ENCODE measurements at regions not wholly inside any gene's neighbourhood (a gene's known extent, or its start where the extent isn't known, plus 50 kb on each side); places are given as distances from the start of the nearest gene placed in this dataset.
A peak's percentile ranks its signal among the peaks of the same experiment; 100 is the strongest.

DNA sequence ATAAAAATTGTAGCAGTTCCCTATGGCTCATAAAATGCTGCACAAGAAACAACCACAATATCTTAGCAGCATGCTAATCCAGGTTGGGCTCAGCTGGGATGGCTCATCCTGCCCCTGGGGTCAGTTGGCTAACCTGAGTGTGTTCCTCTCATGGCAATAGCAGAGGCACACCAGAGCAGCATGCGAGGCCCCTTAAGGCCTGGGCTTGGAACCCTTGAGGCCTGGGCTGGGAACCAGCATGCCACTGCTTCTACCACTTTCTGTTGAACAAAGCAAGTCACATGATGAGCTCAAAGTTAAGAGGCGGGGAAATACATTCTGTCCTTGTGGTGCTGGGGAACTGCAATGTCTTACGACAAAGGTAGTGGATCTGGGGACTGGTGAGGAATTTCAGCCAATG is 154.4 kb upstream of the FOXF1 start:
- DNase-seq: peak; percentile 63

DNA sequence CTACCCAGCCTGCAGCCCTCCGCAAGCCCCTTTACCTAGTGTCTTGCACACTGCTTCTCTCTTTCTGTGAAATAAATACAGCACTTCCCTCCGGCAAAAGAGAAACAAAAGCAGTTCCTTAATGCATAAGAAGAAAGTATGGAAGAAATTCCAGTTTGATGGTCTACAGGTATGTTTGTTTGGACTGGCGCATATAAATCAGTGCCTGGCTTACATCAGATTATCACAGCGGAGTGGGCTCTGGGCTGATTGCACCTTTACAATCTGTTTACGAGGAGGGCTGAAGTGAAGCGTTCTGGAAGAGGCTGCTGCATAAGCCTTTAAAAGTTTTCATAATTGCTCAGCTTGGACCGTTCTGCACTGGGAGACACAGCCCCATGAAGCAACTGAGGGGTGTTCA is 153.5 kb upstream of the FOXF1 start:
- no peak for DNase-seq

DNA sequence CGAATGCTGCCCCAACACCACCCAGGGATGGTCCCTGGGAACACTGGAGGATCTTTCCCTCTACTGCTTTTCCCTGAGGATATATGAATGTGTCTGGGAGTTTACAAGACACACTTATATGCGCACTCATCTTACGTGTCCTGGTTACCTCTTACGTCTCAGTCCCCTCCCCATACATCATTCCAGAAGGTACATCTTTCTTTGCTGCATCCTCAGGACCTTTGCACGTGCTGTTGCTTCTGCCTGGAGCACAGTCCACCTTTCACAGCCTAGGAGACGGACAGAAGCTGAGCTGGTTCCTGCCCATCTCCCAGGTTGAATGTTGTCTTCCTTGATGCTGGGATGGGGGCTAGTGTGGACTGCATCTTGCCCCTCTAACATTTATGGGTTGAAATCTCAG is 153.0 kb upstream of the FOXF1 start:
- no peak for DNase-seq

DNA sequence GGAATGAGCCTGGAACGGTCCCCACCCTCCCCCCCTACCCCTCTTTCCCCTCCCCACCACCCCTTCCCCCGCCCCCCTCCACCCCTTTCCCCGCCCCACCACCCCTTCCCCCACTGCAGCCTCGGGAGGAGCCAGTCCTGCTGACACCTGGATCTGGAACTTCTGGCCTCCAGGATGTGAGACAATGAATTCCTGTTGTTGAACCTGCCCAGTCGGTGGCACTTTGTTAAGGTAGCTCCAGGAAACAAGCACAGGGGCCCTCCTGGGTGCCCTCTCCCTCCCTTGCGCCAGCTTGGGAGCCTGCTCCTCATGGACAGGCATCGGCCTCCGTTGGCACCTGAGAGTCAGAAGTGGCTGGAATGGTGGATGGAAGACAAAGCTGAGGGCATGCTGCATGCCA is 152.4 kb upstream of the FOXF1 start:
- no peak for DNase-seq

DNA sequence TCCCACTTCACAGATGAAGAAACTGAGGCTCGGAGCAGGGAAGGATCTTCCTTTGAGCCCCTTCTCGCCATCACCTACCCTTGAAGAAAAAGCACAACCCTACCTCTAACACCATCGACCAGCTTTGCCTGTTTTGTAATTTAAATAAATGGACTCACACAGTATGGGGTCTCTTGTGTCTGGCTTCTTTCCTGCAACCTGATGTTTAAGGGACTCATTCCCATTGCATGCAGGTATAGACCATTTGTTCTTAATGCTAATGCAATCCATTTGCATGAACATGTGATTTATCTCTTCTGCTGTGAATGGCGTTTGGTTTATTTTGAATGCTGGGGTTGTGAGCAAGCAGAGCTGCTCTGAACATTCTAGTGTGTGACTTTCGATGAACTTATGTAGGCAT is 150.8 kb upstream of the FOXF1 start:
- DNase-seq: no peak

DNA sequence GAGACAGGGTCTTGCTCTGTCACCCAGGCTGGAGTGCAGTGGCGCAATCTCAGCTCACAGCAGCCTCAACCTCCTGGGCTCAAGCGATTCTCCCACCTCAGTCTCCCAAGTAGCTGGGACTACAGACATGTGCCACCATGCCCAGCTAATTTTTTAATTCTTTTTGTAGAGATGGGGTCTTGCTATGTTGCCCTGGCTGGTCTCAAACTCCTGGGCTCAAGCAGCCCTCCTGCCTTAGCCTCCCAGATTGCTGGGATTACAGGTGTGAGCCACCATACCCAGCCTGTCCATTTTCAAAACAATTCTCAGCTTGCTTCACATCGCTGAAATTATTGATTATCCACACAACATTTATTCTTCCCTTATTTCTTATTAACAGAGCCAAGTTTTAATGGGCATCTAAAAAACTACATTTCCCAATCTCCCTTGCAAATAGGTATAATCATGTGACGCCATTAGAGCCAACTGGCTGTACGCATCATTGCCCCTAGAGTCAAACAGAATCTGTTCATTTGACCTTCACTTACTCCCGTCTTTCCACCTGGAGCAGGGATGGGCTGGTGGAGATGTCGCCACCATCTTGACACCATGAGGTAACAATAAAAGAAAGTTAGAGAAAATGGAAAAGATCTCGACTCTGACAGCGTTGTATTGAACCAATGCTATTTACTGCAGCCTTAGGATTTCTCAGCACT is 148.0 kb upstream of the FOXF1 start:
- peak; percentile 14 for DNase-seq

DNA sequence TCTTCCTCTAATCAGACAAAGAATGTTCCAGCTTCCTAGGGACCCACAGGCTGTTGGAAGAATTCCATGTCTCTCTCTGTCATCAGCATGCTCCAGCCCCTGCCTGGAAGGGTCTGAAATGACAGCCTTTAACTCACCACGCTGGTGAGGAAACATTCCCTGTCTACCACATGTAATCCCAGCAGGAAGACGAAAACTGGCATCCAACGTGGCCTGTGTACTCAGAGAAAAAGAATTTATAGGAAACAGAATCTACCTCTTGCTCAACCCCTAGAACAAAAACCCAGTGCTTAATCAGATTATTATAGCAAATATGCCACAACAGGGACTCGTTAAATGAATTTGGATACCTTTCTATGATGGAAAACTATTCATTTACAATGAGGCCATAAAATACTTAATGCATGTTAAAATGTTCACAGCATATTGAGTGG is 147.3 kb upstream of the FOXF1 start:
- DNase-seq: peak; percentile 96

DNA sequence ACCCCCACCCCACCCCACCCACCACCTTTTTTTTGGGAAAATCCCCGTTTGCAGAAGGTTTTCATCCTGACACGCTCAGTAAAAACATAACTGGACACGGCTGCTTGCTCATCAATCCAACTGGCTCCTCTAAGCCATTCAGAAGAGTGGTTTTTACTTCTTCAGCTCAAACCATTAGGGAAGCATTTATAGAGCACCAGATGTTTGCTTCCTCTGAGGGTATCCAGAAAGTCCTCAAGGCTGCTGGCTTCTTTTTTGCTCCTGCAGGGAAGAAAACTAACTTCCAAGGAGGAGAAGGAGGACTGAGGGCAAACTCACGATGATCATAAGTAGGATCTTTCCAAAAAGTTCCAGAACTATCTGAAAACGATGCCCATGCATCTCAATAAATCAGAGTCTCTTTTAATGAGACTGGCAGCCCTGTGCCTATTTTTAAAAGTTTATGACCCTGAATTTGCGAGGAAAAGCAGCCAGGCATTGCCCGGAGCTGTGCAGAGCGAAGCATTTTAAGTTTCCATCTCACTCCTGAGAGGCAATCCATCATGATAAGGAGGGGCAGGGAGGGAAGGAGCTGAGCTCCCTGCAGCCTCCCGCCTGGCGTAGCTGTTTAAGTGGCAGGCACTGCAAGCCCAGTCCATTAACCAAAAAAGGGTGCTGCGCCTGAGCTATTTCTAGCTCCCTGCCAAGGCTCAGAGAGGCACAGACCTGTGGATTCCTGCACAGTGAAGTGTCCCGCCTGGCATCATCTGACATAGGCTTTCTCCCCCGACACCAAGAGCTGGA is 146.3 kb upstream of the FOXF1 start:
- DNase-seq: peak; percentile 0

DNA sequence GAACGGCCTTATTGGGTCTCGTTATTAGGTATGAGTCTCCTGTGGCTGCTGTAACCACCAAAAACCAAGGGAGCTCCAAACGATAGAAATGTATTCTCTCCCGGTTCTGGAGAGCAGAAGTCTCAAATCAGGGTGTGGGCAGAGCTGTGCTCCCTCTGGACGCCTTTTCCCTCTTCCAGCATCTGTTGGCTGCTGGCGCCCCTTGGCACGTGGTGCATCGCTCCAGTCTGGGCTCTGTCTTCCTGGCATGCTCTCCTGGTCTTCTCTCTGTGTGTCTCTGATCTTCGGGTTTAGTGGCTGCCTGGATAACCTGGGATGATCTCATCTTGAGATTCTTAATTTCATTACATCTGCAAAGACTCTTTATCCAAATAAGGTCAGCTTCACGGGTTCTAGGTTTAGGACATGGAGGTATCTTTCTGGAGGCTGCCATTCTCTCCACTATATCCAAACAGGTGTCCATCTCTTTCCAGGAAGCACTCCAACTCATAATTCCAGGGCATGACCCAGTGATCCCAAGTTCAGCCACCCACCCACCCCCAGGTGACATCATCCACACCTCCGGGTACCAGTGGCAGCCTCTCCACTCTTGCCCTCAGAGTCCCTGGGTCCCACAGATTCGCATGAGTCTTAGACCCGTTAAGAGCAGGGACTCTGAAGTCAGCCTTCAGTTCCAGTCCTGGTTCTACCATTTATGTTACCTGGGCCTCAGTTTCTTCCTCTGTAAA is 145.5 kb upstream of the FOXF1 start:
- DNase-seq: peak; percentile 0

DNA sequence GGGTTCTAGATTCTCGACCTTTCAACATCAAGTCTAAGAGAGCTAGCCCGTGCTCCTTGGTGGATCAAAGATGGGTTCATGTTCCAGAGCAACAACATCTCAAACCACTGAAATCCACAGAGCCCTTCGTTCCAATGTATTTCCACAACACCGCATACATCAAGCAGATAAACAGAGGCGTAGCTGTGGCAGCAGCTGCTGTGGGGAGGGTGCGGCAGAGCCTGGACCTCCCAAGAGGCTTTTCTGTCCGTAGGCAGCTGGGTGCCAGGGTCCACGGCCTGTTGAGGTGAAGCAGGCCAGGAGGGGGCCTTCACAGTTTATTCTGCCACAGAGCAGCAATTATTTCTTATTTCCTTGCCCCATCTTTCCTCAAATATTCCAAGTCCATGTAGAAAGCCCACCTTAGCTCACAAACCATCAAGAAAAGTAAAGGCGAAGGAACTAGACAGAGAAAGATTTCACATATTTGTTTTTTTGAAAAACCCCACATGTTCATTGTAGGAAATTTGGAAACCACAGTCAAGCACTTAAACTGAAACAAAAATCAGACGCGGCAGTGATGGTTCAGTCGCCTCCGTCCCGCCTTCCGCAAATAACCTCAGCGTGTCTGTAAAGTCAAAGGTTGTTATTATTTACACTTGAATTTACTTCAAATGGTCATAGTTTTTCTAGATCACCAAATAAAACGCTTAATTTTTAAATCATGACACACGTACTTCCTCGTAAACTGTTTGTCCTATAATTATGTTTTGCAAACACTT is 144.6 kb upstream of the FOXF1 start:
- peak; percentile 17 for DNase-seq

DNA sequence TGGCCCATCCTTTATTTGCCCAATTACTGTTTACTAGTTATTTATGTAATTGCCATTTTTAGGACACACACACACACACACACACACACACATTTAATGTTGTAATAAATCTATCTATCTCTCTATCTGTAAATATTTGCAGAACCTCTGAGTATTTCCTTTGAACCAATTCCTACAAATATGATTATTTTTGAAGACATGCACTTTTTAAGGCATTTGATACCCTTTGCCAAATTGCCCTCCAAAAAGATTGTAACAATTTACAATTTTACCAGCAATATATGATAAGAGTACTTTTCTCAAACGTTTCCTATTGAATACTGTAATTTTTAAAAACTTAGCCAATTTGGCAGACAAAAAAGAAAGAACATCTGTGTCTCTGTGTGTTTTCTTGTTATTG is 143.8 kb upstream of the FOXF1 start:
- DNase-seq: no peak

DNA sequence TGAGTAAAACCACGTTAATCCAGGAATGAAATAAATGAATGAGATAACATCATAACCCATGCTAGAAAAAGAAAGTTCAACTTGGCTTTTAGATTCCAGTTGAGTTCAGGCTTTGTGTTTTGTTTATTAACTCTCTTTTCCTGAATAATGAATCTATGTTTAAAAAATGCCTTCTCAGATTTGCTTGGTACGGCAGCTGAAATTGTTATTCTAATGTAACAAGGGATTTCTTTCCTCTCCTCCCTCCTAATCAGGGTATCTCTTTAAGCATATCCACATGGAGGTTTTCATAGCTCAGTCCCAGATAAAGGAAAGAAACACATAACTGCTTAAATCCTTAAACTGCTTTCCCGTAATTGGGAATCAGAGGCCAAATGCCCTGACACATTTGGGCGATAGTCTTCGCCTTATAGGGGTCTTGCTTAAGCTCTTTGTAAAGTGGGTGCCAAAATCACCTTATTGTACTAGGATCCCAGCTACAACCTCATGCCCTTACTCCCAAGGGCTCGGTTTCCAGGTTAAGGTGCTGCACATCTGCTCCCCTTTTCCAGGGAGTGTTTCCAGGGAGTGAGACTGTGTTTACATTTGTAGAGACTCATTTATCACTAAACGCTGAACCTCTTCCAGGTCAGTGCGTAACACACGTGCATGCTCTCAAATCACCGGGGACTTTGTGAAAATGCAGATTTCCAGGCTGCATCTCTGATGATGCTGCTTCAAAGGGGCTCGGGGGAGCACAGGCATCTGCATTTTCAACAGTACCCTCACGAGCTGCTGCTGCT is 142.8 kb upstream of the FOXF1 start:
- DNase-seq: no peak

DNA sequence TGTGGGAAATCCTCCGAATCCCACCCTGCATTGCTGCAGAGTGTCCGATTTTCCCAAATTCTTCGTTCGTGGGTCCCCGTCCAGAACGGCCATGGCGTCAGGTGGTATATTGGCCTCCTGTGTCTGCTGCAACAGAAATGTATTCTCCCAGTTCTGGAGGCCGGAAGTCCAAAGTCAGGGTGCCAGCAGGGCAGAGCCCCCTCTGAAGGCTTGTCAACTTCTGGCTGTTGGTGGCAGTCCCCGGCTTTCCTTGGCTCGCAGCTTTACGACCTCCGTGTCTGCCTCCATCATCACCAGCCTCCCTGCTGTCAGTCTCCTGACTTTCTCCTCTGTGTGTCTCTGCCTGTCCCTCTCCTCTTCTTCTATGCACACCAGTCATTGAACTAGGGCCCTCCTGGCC is 142.1 kb upstream of the FOXF1 start:
- no peak for DNase-seq

DNA sequence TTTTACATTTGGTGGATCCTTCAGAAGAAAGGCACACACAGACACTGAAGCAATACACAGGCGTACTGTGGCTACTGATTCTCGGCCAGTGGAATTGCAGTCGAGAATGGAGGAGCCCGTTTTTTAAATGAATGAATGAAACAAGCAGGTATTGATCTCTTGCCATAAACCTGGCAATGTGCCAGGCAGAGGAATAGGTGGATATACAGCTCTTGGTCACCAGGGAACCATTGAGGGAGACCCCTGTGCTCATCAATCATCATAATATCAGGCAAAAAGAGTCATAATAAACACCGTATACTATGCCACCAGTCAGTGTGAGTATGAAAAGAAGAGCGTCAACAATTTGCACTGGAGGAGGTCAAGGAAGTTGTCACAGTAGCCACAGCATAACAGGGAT is 140.3 kb upstream of the FOXF1 start:
- no peak for DNase-seq

DNA sequence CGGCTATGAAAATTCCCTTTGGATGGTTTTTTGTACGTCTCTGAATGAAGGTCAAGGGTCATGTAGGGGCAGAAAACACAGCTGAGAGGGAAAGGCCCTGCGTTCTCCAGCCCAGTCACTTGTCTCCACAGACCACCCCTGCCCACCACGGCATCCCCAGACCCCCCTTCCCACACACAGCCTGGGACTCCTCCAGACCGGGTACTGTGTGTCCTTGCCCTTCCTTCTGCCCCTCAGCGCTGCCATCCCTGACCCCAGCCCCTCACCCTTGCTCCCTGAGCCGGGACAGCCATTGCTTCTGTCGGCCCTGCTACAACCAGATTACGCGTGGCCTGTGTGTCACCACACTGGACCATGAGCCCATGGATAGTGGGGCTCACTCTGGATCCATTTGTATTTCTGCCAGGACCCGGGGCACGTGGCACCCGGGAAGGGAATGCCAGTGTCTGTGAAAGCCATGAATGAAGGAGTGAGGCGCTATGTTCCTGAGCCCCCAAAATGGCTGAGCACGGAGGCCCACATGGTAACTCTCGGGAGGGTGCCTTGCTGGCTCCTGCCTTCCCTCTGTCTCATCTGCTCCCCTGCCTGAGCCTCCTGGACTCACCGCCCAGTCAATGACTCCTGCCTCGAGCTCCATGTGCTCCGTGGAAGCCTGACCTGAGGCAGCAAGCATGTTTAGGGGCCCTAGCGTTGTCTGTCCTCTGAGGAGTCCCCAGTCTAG is 139.1 kb upstream of the FOXF1 start:
- no peak for DNase-seq

DNA sequence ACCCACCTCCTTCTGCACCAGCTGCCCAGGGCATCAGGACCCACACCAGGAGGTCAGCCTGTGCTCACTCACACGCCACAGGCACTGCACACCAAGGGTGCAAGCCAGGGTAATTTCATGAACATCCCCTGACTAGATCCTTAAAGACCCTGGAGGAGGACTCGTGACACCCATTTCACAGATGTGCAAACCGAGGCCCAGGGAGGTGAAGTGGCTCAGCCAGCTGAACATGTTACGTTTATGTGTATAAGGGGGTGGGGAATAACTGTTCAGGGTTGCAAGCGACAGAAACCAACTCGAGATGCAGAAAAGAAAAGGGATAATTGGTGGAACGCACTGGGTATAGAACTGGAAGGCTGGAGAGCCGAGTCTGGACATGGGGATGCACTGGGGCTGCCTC is 138.1 kb upstream of the FOXF1 start:
- no peak for DNase-seq

DNA sequence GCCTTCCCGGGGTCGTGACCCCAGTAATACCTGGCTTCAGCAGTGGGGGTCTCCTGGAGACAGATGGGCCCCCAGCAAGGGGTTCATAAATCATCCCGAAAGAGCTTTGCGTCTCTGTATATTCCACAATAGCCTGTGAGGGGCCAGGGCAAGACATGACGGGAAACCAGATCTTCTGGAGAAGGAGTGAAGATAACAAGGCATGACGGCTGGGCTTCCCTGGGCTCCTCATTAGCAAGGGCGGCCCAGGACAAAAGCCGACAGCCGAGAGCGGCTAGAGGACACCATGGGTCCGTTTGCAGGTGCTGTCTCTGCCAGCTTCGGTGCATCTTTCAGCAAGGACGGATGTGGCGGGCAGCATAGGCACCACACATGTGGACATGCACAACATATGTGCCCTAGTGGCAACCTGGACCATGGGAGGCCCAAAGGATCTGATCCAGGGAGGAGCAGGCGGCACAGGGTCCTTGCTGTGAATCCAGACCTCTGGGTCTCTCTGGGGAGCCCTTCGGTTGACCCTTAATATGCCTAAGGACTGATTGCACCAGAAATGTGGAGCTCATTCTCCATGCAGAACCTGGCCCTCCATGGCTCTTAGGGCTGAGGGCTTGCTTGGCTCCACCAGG is 136.9 kb upstream of the FOXF1 start:
- no peak for DNase-seq

DNA sequence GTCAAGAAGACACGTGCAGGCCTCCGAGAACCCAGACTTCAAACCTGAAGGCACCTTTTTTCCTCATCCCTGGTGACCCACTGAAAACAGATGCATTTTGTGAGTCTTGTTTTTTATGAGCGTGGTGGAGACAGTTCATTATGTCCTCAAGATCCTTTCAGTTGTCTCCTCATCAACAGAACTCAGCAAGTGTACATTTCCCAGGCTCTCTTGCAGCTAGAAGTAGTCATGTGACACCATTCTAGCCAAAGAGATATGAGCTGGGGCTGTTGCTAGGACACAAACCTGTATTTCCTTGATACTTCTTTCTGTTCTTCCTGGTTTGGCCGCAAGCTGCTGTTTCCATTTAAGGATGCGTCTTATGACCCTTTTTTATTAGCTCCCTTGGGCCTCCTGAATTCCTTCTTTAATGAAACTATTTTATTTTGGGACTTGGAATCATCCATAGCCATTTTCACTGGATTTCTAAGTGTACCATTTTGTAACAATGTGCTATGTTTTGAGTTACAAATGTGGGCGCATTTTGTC is 135.7 kb upstream of the FOXF1 start:
- DNase-seq: no peak

DNA sequence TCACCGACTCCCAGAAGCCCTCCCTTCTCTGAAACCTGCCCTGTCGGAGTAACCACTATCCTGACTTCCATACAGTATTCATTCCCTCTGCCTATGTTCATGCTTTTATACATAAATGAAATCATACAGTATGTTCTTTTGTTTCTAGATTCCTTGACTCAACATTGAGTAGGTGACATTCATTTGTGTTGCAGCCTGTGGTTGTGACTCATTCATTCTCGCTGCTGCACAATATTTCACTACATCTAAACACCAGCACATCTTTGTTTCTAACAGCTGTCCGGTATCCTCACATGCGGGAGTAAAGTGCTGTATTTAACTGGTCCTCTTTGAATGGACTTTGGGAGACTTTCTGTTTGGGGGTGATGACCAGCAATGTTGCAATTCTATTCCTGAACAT is 135.0 kb upstream of the FOXF1 start:
- peak; percentile 94 for DNase-seq

DNA sequence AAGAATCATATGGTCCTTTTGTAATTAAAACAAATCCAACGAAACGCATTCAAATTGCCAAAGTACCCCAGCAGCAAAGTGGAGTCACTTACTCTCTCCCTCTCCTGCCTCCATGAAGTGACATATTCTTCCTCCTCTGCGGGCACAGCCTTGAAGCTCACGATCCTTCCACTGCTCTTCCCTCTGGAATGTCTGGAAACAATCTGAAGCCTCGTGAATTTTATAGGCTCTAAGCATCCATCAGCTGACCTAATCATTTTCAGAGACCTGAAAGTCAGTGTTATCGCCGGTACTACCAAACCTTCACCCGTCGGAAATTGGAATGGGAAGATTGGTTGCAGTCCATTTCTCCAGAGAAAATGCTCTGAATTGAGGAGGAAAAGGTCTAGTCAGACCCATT is 134.5 kb upstream of the FOXF1 start:
- no peak for DNase-seq

DNA sequence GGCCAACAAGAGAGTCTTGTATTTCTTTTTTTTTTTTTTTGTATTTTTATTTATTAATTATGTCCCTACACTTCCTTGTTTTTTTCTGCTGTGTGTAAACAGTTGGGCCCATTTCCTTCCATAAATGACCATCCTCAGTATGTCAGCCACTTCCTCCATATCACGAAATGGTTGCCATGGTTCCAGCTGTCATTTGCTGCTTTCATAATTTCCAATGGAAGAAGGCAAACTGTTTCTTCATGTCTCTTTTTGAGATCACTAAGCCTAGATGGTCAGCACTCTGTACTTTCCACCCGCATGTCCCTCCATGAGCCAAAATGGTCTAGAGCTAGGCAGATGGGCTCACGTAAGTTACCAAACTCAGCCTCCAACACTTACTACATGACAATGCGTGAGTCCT is 133.5 kb upstream of the FOXF1 start:
- no peak for DNase-seq

Measured in HCEC 1CT (cell line).